Hepatocyte (in vitro differentiated cells): ENCODE measurements at regions not wholly inside any gene's neighbourhood (a gene's known extent, or its start where the extent isn't known, plus 50 kb on each side); places are given as distances from the start of the nearest gene placed in this dataset.

ENCODE experiments used
- DNase-seq: peaks from one replicate; pipeline ENCODE4 v3.0.0-alpha.2; 2016; ENCODE audit warnings: low spot score
- H2AFZ ChIP-seq: fragments of 200-600 bp; sonication (generic); 2 replicates; pipeline ENCODE4 v1.6.0; 2016; ENCODE audit warnings: antibody characterized with exemption, mild to moderate bottlenecking
- H3K27ac ChIP-seq: fragments of 200-600 bp; sonication (generic); 2 replicates; pipeline ENCODE4 v1.5.1; 2016; ENCODE audit warnings: mild to moderate bottlenecking
- H3K27me3 ChIP-seq: fragments of 200-600 bp; sonication (generic); 2 replicates; pipeline ENCODE4 v1.6.1; 2016
- H3K36me3 ChIP-seq: fragments of 200-600 bp; sonication (generic); replicated peaks from 2 replicates; pipeline ENCODE4 v1.5.1; 2016; ENCODE audit warnings: low read depth; ENCODE audit not compliant: insufficient read depth
- H3K4me1 ChIP-seq: fragments of 200-600 bp; sonication (generic); 2 replicates; pipeline ENCODE4 v1.5.1; 2016; ENCODE audit warnings: mild to moderate bottlenecking, moderate library complexity; ENCODE audit not compliant: insufficient read depth
- H3K4me2 ChIP-seq: fragments of 200-600 bp; sonication (generic); 2 replicates; pipeline ENCODE4 v1.6.0; 2016
- H3K4me3 ChIP-seq: fragments of 200-600 bp; sonication (generic); 2 replicates; pipeline ENCODE4 v1.5.1; 2016; ENCODE audit warnings: mild to moderate bottlenecking
- H3K79me2 ChIP-seq: fragments of 200-600 bp; sonication (generic); 2 replicates; pipeline ENCODE4 v1.6.0; 2017; ENCODE audit warnings: mild to moderate bottlenecking
- H3K9me2 ChIP-seq: fragments of 200-600 bp; sonication (generic); replicated peaks from 2 replicates; pipeline ENCODE4 v1.6.0; 2017; ENCODE audit warnings: mild to moderate bottlenecking; ENCODE audit not compliant: insufficient read depth
- H3K9me3 ChIP-seq: fragments of 200-600 bp; sonication (generic); 2 replicates; pipeline ENCODE4 v1.5.1; 2016; ENCODE audit warnings: low read depth, mild to moderate bottlenecking
- H4K20me1 ChIP-seq: fragments of 200-600 bp; sonication (generic); 2 replicates; pipeline ENCODE4 v1.6.0; 2016; ENCODE audit warnings: mild to moderate bottlenecking; ENCODE audit not compliant: insufficient read depth, poor library complexity, severe bottlenecking
- CTCF ChIP-seq: fragments of 200-600 bp; sonication (generic); IDR thresholded peaks from 2 replicates; pipeline ENCODE4 v1.5.1; 2016; ENCODE audit warnings: antibody characterized with exemption, mild to moderate bottlenecking; ENCODE audit not compliant: poor library complexity
- EZH2 ChIP-seq: fragments of 200-600 bp; sonication (generic); IDR thresholded peaks from 2 replicates; pipeline ENCODE4 v1.6.1; 2016; ENCODE audit warnings: antibody characterized with exemption, mild to moderate bottlenecking, borderline replicate concordance
- EZH2phosphoT487 ChIP-seq: fragments of 200-600 bp; sonication (generic); IDR thresholded peaks from one replicate; pipeline ENCODE4 v1.6.1; 2018; ENCODE audit warnings: antibody characterized with exemption, mild to moderate bottlenecking, low read depth, moderate library complexity; ENCODE audit not compliant: unreplicated experiment, severe bottlenecking
- WGBS: methylation state at CpG from one replicate; pipeline ENCODE4 v1.1.6; 2016; ENCODE audit warnings: low lambda C conversion rate; ENCODE audit errors: missing lambda C conversion rate; 5-methylcytosine and 5-hydroxymethylcytosine counted together

GRCh38 chr10:78794736-78795455, 273.9 kb upstream of the ZMIZ1 start:
- H2AFZ ChIP-seq, result no peak overlapping the region
- H3K9me3 ChIP-seq, result peaks cover 3% of the 10 kb centered on the region
- H4K20me1 ChIP-seq, result no peaks in the 10 kb centered on the region
- TF ChIP-seq EZH2phosphoT487, result no peak
- no peak for TF ChIP-seq EZH2
- no peak for TF ChIP-seq CTCF
- H3K36me3 ChIP-seq, result no peaks in the 10 kb centered on the region
- H3K27me3 ChIP-seq, result no peaks in the 10 kb centered on the region
- no peaks in the 10 kb centered on the region for H3K9me2 ChIP-seq
- no peaks in the 10 kb centered on the region for H3K4me1 ChIP-seq
- H3K27ac ChIP-seq, result no peak overlapping the region
- H3K4me3 ChIP-seq, result no peak overlapping the region
- DNase-seq, result no peak
- H3K79me2 ChIP-seq, result no peaks in the 10 kb centered on the region
- 90% methylated on average over 7 of the region's 7 CpGs for WGBS
- no peak overlapping the region for H3K4me2 ChIP-seq

GRCh38 chr10:78798976-78799730, 269.6 kb upstream of the ZMIZ1 start:
- no peaks in the 10 kb centered on the region for H3K36me3 ChIP-seq
- H3K4me2 ChIP-seq, result no peak overlapping the region
- no peaks in the 10 kb centered on the region for H3K79me2 ChIP-seq
- peaks cover 27% of the 10 kb centered on the region for H3K4me1 ChIP-seq
- TF ChIP-seq CTCF (no peak), EZH2phosphoT487 (no peak), EZH2 (no peak)
- no peaks in the 10 kb centered on the region for H3K27me3 ChIP-seq
- H4K20me1 ChIP-seq, result no peaks in the 10 kb centered on the region
- 80% methylated on average over 6 of the region's 6 CpGs for WGBS
- no peak overlapping the region for H3K27ac ChIP-seq
- H2AFZ ChIP-seq, result no peak overlapping the region
- no peak overlapping the region for H3K4me3 ChIP-seq
- H3K9me2 ChIP-seq, result no peaks in the 10 kb centered on the region
- H3K9me3 ChIP-seq, result no peaks in the 10 kb centered on the region
- no peak for DNase-seq

- 94% methylated on average over 5 of the region's 5 CpGs for WGBS
- TF ChIP-seq EZH2phosphoT487 (no peak), CTCF (no peak), EZH2 (no peak)
- H3K4me2 ChIP-seq, result no peak overlapping the region
Measured at GRCh38 chr10:78800006-78800405, 268.8 kb upstream of the ZMIZ1 start.

More at GRCh38 chr10:78800006-78800405, 268.8 kb upstream of the ZMIZ1 start:
- no peak overlapping the region for H3K27ac ChIP-seq
- no peaks in the 10 kb centered on the region for H3K9me2 ChIP-seq
- no peak overlapping the region for H3K4me3 ChIP-seq
- H3K36me3 ChIP-seq, result no peaks in the 10 kb centered on the region
- H4K20me1 ChIP-seq, result no peaks in the 10 kb centered on the region
- H3K27me3 ChIP-seq, result no peaks in the 10 kb centered on the region
- no peak overlapping the region for H2AFZ ChIP-seq
- H3K4me1 ChIP-seq, result peaks cover 36% of the 10 kb centered on the region
- no peaks in the 10 kb centered on the region for H3K9me3 ChIP-seq
- DNase-seq, result no peak
- no peaks in the 10 kb centered on the region for H3K79me2 ChIP-seq
